CD8-positive, alpha-beta memory T cell (primary cell): ENCODE measurements at regions not wholly inside any gene's neighbourhood (a gene's known extent, or its start where the extent isn't known, plus 50 kb on each side); places are given as distances from the start of the nearest gene placed in this dataset.

Experiments used
- CTCF ChIA-PET: fragments of 350-600 bp; sonication (Branson Sonifier 250); formaldehyde crosslinking; loops from one replicate; lab custom pipeline; 2021; ENCODE audit warnings: antibody characterized with exemption; lab: Charles Lee
- POLR2A ChIA-PET: fragments of 350-600 bp; sonication (Branson Sonifier 250); formaldehyde crosslinking; loops from one replicate; lab custom pipeline; 2021; ENCODE audit warnings: antibody characterized with exemption; lab: Charles Lee
- DNase-seq, 5 donors: peaks; one replicate each; pipeline versions ENCODE4 v3.0.0 to v3.0.0-alpha.2; 2020 to 2022; ENCODE audit warnings: mixed read lengths in 1 of 5
- H3K27ac ChIP-seq: one replicate; pipeline ENCODE4 v1.7.0; 2013; ENCODE audit warnings: low read depth, mild to moderate bottlenecking, low read length, moderate library complexity
- H3K27me3 ChIP-seq: 2 replicates; pipeline ENCODE4 v1.7.0; 2013; ENCODE audit warnings: low read length, mild to moderate bottlenecking; ENCODE audit not compliant: insufficient read depth, poor library complexity, severe bottlenecking
- H3K36me3 ChIP-seq: 2 replicates; pipeline ENCODE4 v1.7.0; 2013; ENCODE audit warnings: mild to moderate bottlenecking, low read length, moderate library complexity; ENCODE audit not compliant: insufficient read depth
- H3K4me1 ChIP-seq: 2 replicates; pipeline ENCODE4 v1.7.0; 2013; ENCODE audit warnings: mild to moderate bottlenecking, low read length, moderate library complexity; ENCODE audit not compliant: insufficient read depth
- H3K4me3 ChIP-seq: 2 replicates; pipeline ENCODE4 v1.7.0; 2013; ENCODE audit warnings: mild to moderate bottlenecking, low read length
- H3K9me3 ChIP-seq: 2 replicates; pipeline ENCODE4 v1.7.0; 2013; ENCODE audit warnings: mild to moderate bottlenecking, low read length
- H3K27ac Mint-ChIP-seq, 8 donors: one replicate each; pipeline ENCODE4 v1.8.0; 2020 to 2021; ENCODE audit warnings: mixed read lengths in 8 of 8, mild to moderate bottlenecking in 6 of 8, inconsistent platforms in 3 of 8, moderate library complexity in 3 of 8
- H3K27me3 Mint-ChIP-seq, 2 donors: one replicate each; pipeline ENCODE4 v1.8.0; 2020 to 2021; ENCODE audit warnings: mixed read lengths in 2 of 2, mild to moderate bottlenecking in 1 of 2, moderate library complexity in 1 of 2
- H3K36me3 Mint-ChIP-seq, 3 donors: one replicate each; pipeline ENCODE4 v1.8.0; 2020 to 2021; ENCODE audit warnings: mixed read lengths in 3 of 3, inconsistent platforms in 1 of 3, mild to moderate bottlenecking in 1 of 3
- H3K4me1 Mint-ChIP-seq, 3 donors: one replicate each; pipeline ENCODE4 v1.8.0; 2020 to 2021; ENCODE audit warnings: mixed read lengths in 3 of 3, inconsistent platforms in 1 of 3, mild to moderate bottlenecking in 1 of 3
- H3K4me3 Mint-ChIP-seq, 7 donors: one replicate each; pipeline ENCODE4 v1.8.0; 2020 to 2021; ENCODE audit warnings: mixed read lengths in 7 of 7, mild to moderate bottlenecking in 6 of 7, moderate library complexity in 4 of 7, inconsistent platforms in 2 of 7
- H3K9me3 Mint-ChIP-seq, 5 donors: one replicate each; pipeline ENCODE4 v1.8.0; 2020 to 2022; ENCODE audit warnings: mixed read lengths in 5 of 5, mild to moderate bottlenecking in 3 of 5, moderate library complexity in 2 of 5, inconsistent platforms in 1 of 5

GRCh38 chr3:137217733-137218132 lies 259.9 kb downstream of the IL20RB start:
- ChIA-PET POLR2A (no interaction called here), CTCF (no interaction called here)
- no peak for DNase-seq
- no peaks in the 10 kb centered on the region for H3K36me3 ChIP-seq
- no peaks in the 10 kb centered on the region for H3K4me1 ChIP-seq
- H3K4me1 Mint-ChIP-seq = no peaks in the 10 kb centered on the region
- H3K9me3 ChIP-seq = no peaks in the 10 kb centered on the region
- peaks cover 0 to 4% of the 10 kb centered on the region in 2 donors for H3K27me3 Mint-ChIP-seq
- no peak overlapping the region for H3K27ac Mint-ChIP-seq
- no peaks in the 10 kb centered on the region for H3K27me3 ChIP-seq
- H3K4me3 ChIP-seq = no peak overlapping the region
- no peak overlapping the region for H3K27ac ChIP-seq
- no peaks in the 10 kb centered on the region for H3K36me3 Mint-ChIP-seq
- H3K9me3 Mint-ChIP-seq = peaks cover 2 to 9% (median 5%) of the 10 kb centered on the region in 5 donors
- H3K4me3 Mint-ChIP-seq = no peak overlapping the region

- Histone ChIP-seq H3K27me3 (no peaks in the 10 kb centered on the region), H3K9me3 (no peaks in the 10 kb centered on the region), H3K36me3 (no peaks in the 10 kb centered on the region), H3K4me3 (no peak overlapping the region), H3K4me1 (no peaks in the 10 kb centered on the region), H3K27ac (no peak overlapping the region)
- Mint-ChIP-seq H3K4me1 (no peaks in the 10 kb centered on the region), H3K27me3 (peaks cover 0 to 4% of the 10 kb centered on the region in 2 donors), H3K36me3 (no peaks in the 10 kb centered on the region), H3K9me3 (peaks cover 0 to 8% (median 3%) of the 10 kb centered on the region in 5 donors), H3K27ac (no peak overlapping the region), H3K4me3 (no peak overlapping the region)
- ChIA-PET POLR2A (no interaction called here), CTCF (no interaction called here)
- DNase-seq = no peak
Measured at GRCh38 chr3:137219801-137220445, 262.1 kb downstream of the IL20RB start.

GRCh38 chr3:137222736-137223225 lies 265.0 kb downstream of the IL20RB start:
- no peaks in the 10 kb centered on the region for H3K9me3 ChIP-seq
- H3K36me3 ChIP-seq = no peaks in the 10 kb centered on the region
- H3K27me3 Mint-ChIP-seq = peaks cover 6 to 7% of the 10 kb centered on the region in 2 donors
- peaks cover 0 to 5% (median 4%) of the 10 kb centered on the region in 5 donors for H3K9me3 Mint-ChIP-seq
- no peak for DNase-seq
- H3K27ac ChIP-seq = no peak overlapping the region
- H3K4me3 Mint-ChIP-seq = no peak overlapping the region
- H3K27ac Mint-ChIP-seq = peak overlapping the region in 1 of 8 donors; percentile 19
- H3K4me3 ChIP-seq = no peak overlapping the region
- no peaks in the 10 kb centered on the region for H3K27me3 ChIP-seq
- H3K4me1 ChIP-seq = no peaks in the 10 kb centered on the region
- CTCF ChIA-PET = no interaction called here
- POLR2A ChIA-PET = no interaction called here
- H3K4me1 Mint-ChIP-seq = no peaks in the 10 kb centered on the region
- H3K36me3 Mint-ChIP-seq = no peaks in the 10 kb centered on the region

- no peaks in the 10 kb centered on the region for H3K4me1 Mint-ChIP-seq
- POLR2A ChIA-PET = no interaction called here
Measured at GRCh38 chr3:137224464-137224863, 266.7 kb downstream of the IL20RB start.

GRCh38 chr3:137242836-137243400 lies 285.1 kb downstream of the IL20RB start:
- Mint-ChIP-seq H3K4me3 (no peak overlapping the region), H3K27me3 (no peaks in the 10 kb centered on the region), H3K36me3 (no peaks in the 10 kb centered on the region), H3K9me3 (peaks cover 0 to 5% (median 0%) of the 10 kb centered on the region in 5 donors), H3K4me1 (no peaks in the 10 kb centered on the region), H3K27ac (no peak overlapping the region)
- ChIA-PET POLR2A (no interaction called here), CTCF (no interaction called here)
- Histone ChIP-seq H3K27ac (no peak overlapping the region), H3K4me1 (no peaks in the 10 kb centered on the region), H3K27me3 (no peaks in the 10 kb centered on the region), H3K9me3 (no peaks in the 10 kb centered on the region), H3K36me3 (no peaks in the 10 kb centered on the region), H3K4me3 (no peak overlapping the region)
- DNase-seq = no peak

More at GRCh38 chr3:137224464-137224863, 266.7 kb downstream of the IL20RB start:
- H3K27me3 ChIP-seq = no peaks in the 10 kb centered on the region
- no peaks in the 10 kb centered on the region for H3K36me3 ChIP-seq
- Mint-ChIP-seq H3K9me3 (peaks cover 0 to 5% (median 4%) of the 10 kb centered on the region in 5 donors), H3K27ac (no peak overlapping the region), H3K4me3 (no peak overlapping the region), H3K27me3 (peaks cover 6 to 15% of the 10 kb centered on the region in 2 donors), H3K36me3 (no peaks in the 10 kb centered on the region)
- no peak for DNase-seq
- H3K9me3 ChIP-seq = no peaks in the 10 kb centered on the region
- CTCF ChIA-PET = no interaction called here
- H3K27ac ChIP-seq = no peak overlapping the region
- H3K4me3 ChIP-seq = no peak overlapping the region
- H3K4me1 ChIP-seq = no peaks in the 10 kb centered on the region

DNA sequence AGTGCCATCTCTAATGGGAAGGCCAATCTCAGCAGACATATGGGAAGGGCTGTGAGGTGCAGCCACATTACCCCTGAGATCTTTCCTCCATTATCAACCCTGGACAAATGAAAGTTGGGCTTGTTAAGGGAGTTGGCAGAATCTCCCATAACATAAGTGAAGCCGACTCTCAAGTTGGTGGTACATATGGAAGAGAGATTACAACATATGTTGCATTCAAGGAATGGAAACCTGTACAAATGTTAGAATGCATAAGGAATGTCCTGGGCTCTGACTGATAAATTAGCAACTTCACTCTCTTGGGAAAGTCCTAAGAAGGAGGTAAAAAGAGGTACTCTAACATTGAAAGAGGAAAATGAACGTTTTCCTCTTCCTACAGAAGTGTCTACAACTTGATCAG lies 288.7 kb downstream of the IL20RB start:
- Mint-ChIP-seq H3K27me3 (no peaks in the 10 kb centered on the region), H3K4me3 (no peak overlapping the region), H3K27ac (no peak overlapping the region), H3K9me3 (peaks cover 4 to 9% (median 6%) of the 10 kb centered on the region in 5 donors), H3K4me1 (no peaks in the 10 kb centered on the region), H3K36me3 (no peaks in the 10 kb centered on the region)
- H3K9me3 ChIP-seq = no peaks in the 10 kb centered on the region
- ChIA-PET CTCF (no interaction called here), POLR2A (no interaction called here)
- no peaks in the 10 kb centered on the region for H3K27me3 ChIP-seq
- H3K4me1 ChIP-seq = no peaks in the 10 kb centered on the region
- no peak overlapping the region for H3K27ac ChIP-seq
- no peak for DNase-seq
- no peak overlapping the region for H3K4me3 ChIP-seq
- no peaks in the 10 kb centered on the region for H3K36me3 ChIP-seq

DNA sequence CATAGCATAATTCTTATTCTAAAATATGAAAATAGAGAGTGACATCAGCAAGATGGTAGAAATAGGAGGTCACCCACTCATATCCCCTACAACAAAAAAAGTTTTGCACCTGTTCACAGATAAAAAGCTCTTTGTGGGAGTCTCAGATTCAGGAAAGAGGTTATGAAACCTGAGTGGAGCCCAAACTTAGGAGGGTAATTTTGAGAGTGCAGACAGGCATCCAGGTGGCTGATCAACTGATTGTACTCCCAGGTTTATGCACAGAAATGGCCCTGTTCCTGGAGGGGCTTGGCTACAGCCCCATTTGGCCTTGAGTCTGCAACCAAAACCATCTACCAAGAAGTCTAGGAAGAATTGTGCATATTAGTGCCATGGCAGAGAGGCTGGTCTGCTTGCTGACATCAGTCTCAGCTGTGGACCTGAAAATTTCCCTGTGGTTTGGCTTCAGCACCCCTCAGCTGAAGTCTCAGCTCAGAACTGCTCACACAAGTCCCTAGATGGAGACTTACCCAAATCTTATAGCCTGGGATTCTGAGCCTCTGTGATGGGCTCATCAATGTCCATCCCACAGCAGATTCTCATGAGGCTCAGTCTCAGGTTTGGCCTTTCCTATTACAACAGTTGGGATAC lies 291.6 kb downstream of the IL20RB start:
- H3K9me3 ChIP-seq = no peaks in the 10 kb centered on the region
- no peaks in the 10 kb centered on the region for H3K36me3 Mint-ChIP-seq
- H3K4me1 Mint-ChIP-seq = no peaks in the 10 kb centered on the region
- ChIA-PET CTCF (no interaction called here), POLR2A (no interaction called here)
- no peaks in the 10 kb centered on the region for H3K27me3 Mint-ChIP-seq
- no peak overlapping the region for H3K27ac Mint-ChIP-seq
- no peaks in the 10 kb centered on the region for H3K36me3 ChIP-seq
- H3K9me3 Mint-ChIP-seq = peaks cover 8 to 18% (median 10%) of the 10 kb centered on the region in 5 donors
- H3K27ac ChIP-seq = no peak overlapping the region
- DNase-seq = no peak
- no peak overlapping the region for H3K4me3 Mint-ChIP-seq
- no peaks in the 10 kb centered on the region for H3K27me3 ChIP-seq
- no peak overlapping the region for H3K4me3 ChIP-seq
- H3K4me1 ChIP-seq = no peaks in the 10 kb centered on the region

GRCh38 chr3:137259089-137259488 lies 301.3 kb downstream of the IL20RB start:
- Mint-ChIP-seq H3K9me3 (peaks cover 0 to 3% (median 2%) of the 10 kb centered on the region in 5 donors), H3K36me3 (no peaks in the 10 kb centered on the region), H3K27me3 (peaks cover under 1 to 1% of the 10 kb centered on the region in 2 donors), H3K4me1 (no peaks in the 10 kb centered on the region), H3K4me3 (no peak overlapping the region), H3K27ac (no peak overlapping the region)
- no peaks in the 10 kb centered on the region for H3K9me3 ChIP-seq
- DNase-seq = no peak
- ChIA-PET POLR2A (no interaction called here), CTCF (no interaction called here)
- H3K36me3 ChIP-seq = no peaks in the 10 kb centered on the region
- no peak overlapping the region for H3K27ac ChIP-seq
- H3K27me3 ChIP-seq = no peaks in the 10 kb centered on the region
- no peaks in the 10 kb centered on the region for H3K4me1 ChIP-seq
- no peak overlapping the region for H3K4me3 ChIP-seq
